ENCODE measurements at regions not wholly inside any gene's neighbourhood (a gene's known extent, or its start where the extent isn't known, plus 50 kb on each side); places are given as distances from the start of the nearest gene placed in this dataset.

DNA sequence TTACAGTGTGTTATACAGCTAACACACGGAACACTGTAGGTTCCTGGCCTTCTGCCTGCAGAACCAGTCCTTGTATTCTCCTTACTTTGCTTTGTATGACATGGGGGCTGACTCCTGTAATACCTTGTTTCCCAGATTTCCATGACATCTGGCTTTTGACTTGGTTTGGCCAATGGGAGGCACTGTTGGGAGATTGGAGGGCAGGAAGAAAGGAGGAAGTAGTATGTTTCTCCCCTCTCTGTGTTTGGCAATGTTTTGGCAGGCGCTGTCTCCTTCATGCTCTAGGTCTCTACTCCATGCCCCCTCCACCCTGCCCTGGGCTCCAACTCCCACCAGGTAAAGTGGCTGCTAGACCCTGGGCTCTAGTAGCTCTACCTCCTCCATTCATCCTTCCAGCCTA lies 331.1 kb upstream of the SLC14A2 start:
- TF ChIP-seq CTCF (IDR thresholded peaks at IDR 0.05; ENCODE audit: low read depth, low read length), result no peak
- no peak overlapping the region for H3K4me3 ChIP-seq (ENCODE audit: low read depth, low read length)

- H3K4me3 ChIP-seq (ENCODE audit: low read depth, low read length), result no peak overlapping the region
- TF ChIP-seq CTCF (IDR thresholded peaks at IDR 0.05; ENCODE audit: low read depth, low read length), result no peak
Observed at GRCh38 chr18:45284851-45285250, 330.4 kb upstream of the SLC14A2 start.

- no peak for TF ChIP-seq CTCF (IDR thresholded peaks at IDR 0.05; ENCODE audit: low read depth, low read length)
- H3K4me3 ChIP-seq (ENCODE audit: low read depth, low read length), result no peak overlapping the region
Observed at GRCh38 chr18:45285251-45285650, 330.0 kb upstream of the SLC14A2 start.

- H3K4me3 ChIP-seq (ENCODE audit: low read depth, low read length), result no peak overlapping the region
- no peak for TF ChIP-seq CTCF (IDR thresholded peaks at IDR 0.05; ENCODE audit: low read depth, low read length)
Observed at GRCh38 chr18:45286431-45286830, 328.8 kb upstream of the SLC14A2 start.

DNA sequence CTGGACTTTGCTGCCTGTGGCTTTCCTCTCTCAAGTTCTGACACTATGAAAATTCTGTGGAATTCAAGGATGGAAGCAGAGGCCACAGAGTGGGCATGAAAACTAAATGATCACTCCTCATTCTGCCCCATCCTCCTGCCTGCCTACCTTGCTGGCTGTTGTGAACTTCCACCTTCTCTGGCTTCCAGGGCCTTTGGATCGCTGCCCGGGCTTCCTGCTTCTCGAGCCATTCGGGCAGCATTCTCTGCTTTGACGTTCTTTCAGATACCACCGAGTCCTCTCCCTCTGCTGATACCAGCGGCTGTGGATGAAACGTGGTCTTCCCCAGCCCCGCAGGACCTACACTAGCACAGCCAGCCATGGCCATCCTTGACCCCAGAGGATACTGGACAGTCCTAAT lies 327.7 kb upstream of the SLC14A2 start:
- no peak overlapping the region for H3K4me3 ChIP-seq (ENCODE audit: low read depth, low read length)
- no peak for TF ChIP-seq CTCF (IDR thresholded peaks at IDR 0.05; ENCODE audit: low read depth, low read length)

GRCh38 chr18:45290364-45290763 lies 324.9 kb upstream of the SLC14A2 start:
- H3K4me3 ChIP-seq (ENCODE audit: low read depth, low read length), result no peak overlapping the region
- no peak for TF ChIP-seq CTCF (IDR thresholded peaks at IDR 0.05; ENCODE audit: low read depth, low read length)

DNA sequence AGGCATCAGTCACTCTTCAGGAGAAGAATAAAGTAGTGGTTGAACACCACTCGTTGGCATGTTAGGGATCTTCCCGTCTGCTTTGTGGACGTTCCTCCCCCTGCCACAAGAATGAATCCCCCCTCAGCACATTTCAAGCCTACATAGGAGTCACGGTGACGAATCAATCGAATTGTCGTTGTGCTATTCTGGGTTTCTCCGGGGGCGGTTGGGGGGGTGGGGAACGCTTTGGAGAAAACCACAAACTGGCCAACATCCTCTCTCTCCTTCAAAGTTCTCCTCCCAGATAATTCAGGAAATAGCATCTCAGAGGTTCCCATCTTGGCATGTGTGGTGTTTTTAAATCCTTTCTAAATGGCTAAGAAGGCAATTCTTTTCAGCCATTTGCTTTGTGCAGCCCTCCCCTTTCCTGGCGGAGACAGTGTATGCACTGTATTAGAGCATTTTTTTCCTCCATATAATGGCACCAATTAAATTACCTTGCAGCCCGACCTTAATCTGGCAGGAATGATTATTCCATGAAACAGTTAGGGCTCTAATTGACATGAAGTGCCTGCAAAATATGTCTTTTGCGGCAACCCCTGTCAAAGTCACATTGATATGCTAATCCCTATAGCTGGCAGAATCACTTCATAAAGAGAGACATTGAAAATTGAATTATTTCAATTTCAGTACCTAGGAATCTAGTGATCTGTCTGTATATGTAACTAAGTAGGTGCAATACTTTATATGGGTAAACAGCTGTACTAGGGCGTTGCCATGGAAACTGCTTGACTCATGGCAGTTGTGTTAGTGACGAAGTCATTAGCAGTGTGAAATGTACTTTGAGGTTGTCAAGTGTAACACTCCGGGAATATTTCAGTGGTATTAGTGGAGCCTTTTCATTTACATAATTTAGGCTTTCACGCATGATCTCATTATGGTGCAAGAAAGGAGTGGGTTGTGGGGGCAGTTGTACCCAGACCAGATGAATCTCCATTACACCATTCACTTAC lies 323.4 kb upstream of the SLC14A2 start:
- H3K4me3 ChIP-seq (ENCODE audit: low read depth, low read length), result no peak overlapping the region
- no peak for TF ChIP-seq CTCF (IDR thresholded peaks at IDR 0.05; ENCODE audit: low read depth, low read length)
